ENCODE measurements at regions not wholly inside any gene's neighbourhood (a gene's known extent, or its start where the extent isn't known, plus 50 kb on each side); places are given as distances from the start of the nearest gene placed in this dataset.

DNA sequence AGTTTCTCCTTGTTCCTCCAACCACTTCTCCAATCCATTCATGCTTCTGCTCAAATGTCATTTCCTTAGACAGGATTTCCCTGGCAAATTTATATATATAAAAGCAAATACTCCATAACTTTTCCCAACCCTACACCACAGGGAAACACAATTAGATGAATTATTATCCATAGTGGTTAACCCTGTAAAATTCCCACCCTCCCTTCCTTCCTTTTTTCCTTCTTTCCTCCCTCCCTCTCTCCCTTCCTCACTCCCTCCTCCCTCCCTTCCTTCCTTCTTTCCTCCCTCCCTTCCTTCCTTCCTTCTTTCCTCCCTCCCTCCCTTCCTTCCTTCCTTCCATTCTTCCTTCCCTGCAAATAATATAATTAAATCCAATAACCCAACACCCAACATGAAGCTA lies 617.7 kb downstream of the IRS1 start:
- H3K27me3 ChIP-seq (ENCODE audit: control insufficient read depth, insufficient read depth, low read length): no peaks in the 10 kb centered on the region
- TF ChIP-seq, protein P1, sequence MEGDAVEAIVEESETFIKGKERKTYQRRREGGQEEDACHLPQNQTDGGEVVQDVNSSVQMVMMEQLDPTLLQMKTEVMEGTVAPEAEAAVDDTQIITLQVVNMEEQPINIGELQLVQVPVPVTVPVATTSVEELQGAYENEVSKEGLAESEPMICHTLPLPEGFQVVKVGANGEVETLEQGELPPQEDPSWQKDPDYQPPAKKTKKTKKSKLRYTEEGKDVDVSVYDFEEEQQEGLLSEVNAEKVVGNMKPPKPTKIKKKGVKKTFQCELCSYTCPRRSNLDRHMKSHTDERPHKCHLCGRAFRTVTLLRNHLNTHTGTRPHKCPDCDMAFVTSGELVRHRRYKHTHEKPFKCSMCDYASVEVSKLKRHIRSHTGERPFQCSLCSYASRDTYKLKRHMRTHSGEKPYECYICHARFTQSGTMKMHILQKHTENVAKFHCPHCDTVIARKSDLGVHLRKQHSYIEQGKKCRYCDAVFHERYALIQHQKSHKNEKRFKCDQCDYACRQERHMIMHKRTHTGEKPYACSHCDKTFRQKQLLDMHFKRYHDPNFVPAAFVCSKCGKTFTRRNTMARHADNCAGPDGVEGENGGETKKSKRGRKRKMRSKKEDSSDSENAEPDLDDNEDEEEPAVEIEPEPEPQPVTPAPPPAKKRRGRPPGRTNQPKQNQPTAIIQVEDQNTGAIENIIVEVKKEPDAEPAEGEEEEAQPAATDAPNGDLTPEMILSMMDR (IDR thresholded peaks at IDR 0.05): no peak
- no peak overlapping the region for H3K9ac ChIP-seq
- no peak overlapping the region for H3K27ac ChIP-seq
- no peaks in the 10 kb centered on the region for H3K9me3 ChIP-seq (ENCODE audit: control insufficient read depth, low read length)
- H3K4me1 ChIP-seq: no peaks in the 10 kb centered on the region
- H2AFZ ChIP-seq: no peak overlapping the region
- H3K4me2 ChIP-seq (ENCODE audit: low read length): no peak overlapping the region
- no peaks in the 10 kb centered on the region for H3K79me2 ChIP-seq
- H3K4me3 ChIP-seq (ENCODE audit: low read depth, low read length): no peak overlapping the region
- H3K36me3 ChIP-seq (ENCODE audit: control insufficient read depth, insufficient read depth, low read length): no peaks in the 10 kb centered on the region

DNA sequence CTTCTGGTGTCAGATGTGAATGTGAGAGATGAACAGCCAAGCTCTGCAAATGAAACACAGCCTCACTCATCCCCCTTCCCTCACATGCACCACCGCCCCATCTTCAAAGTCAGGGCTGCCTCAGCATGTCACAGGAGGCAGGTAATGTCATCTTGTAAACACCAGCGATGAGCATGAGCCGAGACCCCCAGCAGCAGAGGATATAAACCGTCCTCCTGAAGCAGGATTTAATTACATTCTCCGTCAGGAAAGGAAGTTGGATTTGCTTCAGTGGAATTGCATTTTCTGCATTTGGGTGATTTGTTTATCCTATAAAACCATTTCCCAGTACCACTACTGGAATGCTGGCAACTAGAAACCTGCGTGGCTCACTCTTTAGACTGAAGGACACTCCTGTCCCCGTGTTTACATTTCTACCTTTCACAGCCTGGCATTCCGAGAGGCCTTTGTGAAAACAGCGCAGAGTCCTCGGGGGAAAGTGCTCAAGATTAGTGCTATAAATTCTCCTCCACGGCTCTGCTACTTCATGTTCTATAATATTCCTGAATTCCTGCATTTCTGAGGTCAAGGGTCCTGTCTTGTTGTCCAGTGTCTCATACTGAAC lies 619.2 kb downstream of the IRS1 start:
- Histone ChIP-seq H3K27ac (no peak overlapping the region), H3K4me2 (ENCODE audit: low read length) (no peak overlapping the region), H3K4me3 (ENCODE audit: low read depth, low read length) (no peak overlapping the region), H3K36me3 (ENCODE audit: control insufficient read depth, insufficient read depth, low read length) (no peaks in the 10 kb centered on the region), H2AFZ (no peak overlapping the region), H3K9me3 (ENCODE audit: control insufficient read depth, low read length) (no peaks in the 10 kb centered on the region), H3K79me2 (no peaks in the 10 kb centered on the region), H3K27me3 (ENCODE audit: control insufficient read depth, insufficient read depth, low read length) (no peaks in the 10 kb centered on the region), H3K9ac (no peak overlapping the region), H3K4me1 (no peaks in the 10 kb centered on the region)
- TF ChIP-seq, protein P1 (IDR thresholded peaks at IDR 0.05): no peak

DNA sequence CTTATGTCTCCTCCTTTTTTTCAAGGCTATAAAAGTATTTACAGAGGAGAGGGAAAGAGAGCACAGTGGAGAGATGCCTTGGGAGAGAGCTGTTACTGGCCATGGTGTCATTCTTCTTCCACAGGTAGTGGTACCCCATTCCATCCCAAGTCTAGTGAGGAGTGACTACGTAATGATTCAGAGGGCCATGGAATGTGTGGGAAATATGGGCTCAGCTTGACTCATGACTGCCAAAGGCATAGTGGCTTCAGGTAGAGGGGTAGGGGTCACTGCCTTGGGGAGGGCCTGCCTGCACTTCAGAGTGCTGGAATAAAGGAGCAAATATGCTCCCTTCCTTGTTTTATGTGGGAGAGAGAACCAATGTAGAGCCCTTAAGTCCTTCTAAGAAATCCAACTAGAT lies 620.6 kb downstream of the IRS1 start:
- TF ChIP-seq, protein P1 (IDR thresholded peaks at IDR 0.05): no peak
- Histone ChIP-seq H3K4me2 (ENCODE audit: low read length) (no peak overlapping the region), H2AFZ (no peak overlapping the region), H3K9me3 (ENCODE audit: control insufficient read depth, low read length) (no peaks in the 10 kb centered on the region), H3K27ac (no peak overlapping the region), H3K79me2 (no peaks in the 10 kb centered on the region), H3K4me1 (no peaks in the 10 kb centered on the region), H3K36me3 (ENCODE audit: control insufficient read depth, insufficient read depth, low read length) (no peaks in the 10 kb centered on the region), H3K4me3 (ENCODE audit: low read depth, low read length) (no peak overlapping the region), H3K9ac (no peak overlapping the region), H3K27me3 (ENCODE audit: control insufficient read depth, insufficient read depth, low read length) (no peaks in the 10 kb centered on the region)

DNA sequence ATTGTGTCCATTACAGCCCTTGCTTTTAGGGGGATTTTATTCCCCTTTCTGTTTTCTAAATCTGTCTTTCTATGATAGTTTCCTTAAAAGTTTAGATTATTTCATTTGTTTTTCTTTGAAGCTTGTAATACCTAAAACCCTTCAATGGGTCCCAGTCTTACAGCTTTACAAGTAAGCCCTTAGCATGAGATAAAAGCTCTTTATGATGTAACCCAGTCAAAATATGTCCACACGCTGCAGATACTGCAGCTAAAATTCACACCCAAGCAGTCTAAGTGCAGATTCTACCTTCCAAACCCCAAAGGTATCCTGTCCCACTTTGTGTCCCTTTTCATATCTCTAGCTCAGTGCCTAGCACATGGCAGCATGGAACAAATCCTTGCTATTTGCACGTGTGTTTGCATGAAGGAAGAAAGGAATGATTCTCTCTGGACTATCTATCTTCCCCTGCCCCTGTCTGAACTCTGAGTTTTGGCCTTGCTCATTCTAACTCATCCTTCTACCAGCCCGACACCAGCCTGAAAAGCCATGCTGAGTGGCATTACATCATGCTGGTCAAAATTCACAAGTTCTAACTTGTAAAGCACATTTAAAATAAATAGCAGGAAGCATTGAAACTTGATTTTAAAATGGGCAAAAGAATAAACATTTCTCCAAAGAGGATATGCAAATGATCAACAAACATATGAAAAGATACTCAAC lies 623.2 kb downstream of the IRS1 start:
- TF ChIP-seq, protein P1 (IDR thresholded peaks at IDR 0.05): no peak
- Histone ChIP-seq H2AFZ (no peak overlapping the region), H3K27me3 (ENCODE audit: control insufficient read depth, insufficient read depth, low read length) (no peaks in the 10 kb centered on the region), H3K4me2 (ENCODE audit: low read length) (no peak overlapping the region), H3K27ac (no peak overlapping the region), H3K36me3 (ENCODE audit: control insufficient read depth, insufficient read depth, low read length) (no peaks in the 10 kb centered on the region), H3K4me3 (ENCODE audit: low read depth, low read length) (no peak overlapping the region), H3K9ac (no peak overlapping the region), H3K79me2 (no peaks in the 10 kb centered on the region), H3K9me3 (ENCODE audit: control insufficient read depth, low read length) (no peaks in the 10 kb centered on the region), H3K4me1 (no peaks in the 10 kb centered on the region)

DNA sequence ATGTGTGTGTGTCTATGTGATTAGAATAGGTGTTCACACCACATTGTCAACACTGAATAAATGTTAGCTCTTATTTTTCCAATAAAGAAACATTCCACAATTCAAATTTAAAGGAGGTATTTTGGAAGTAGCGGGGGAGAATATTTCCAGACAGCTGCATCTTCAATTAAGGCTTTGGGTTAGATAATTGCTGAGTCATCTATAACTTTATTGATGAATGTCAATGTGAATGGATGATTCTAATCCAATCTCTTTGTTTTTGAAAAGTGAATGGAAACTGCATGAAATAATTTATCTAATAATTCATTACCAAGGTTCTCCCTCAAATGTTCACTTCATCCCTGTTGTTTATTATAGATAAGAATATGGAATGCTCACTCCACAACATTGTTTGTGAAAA lies 625.2 kb downstream of the IRS1 start:
- Histone ChIP-seq H3K36me3 (ENCODE audit: control insufficient read depth, insufficient read depth, low read length) (no peaks in the 10 kb centered on the region), H3K9ac (no peak overlapping the region), H3K4me2 (ENCODE audit: low read length) (no peak overlapping the region), H3K27me3 (ENCODE audit: control insufficient read depth, insufficient read depth, low read length) (no peaks in the 10 kb centered on the region), H2AFZ (no peak overlapping the region), H3K4me3 (ENCODE audit: low read depth, low read length) (no peak overlapping the region), H3K79me2 (no peaks in the 10 kb centered on the region), H3K4me1 (no peaks in the 10 kb centered on the region), H3K9me3 (ENCODE audit: control insufficient read depth, low read length) (no peaks in the 10 kb centered on the region), H3K27ac (no peak overlapping the region)
- TF ChIP-seq, protein P1 (IDR thresholded peaks at IDR 0.05): no peak
